SK-N-SH (cell line): ENCODE measurements at regions not wholly inside any gene's neighbourhood (a gene's known extent, or its start where the extent isn't known, plus 50 kb on each side); places are given as distances from the start of the nearest gene placed in this dataset.
A peak's percentile ranks its signal among the peaks of the same experiment; 100 is the strongest.

Experiments
- CTCF ChIA-PET: fragments of 300-600, 350-600 bp; formaldehyde crosslinking; extraction: SDS; loops from one replicate; lab custom pipeline; 2021; lab: Yijun Ruan, JAX
- POLR2A ChIA-PET: fragments of 350-600 bp; sonication (Branson Sonifier 250); formaldehyde crosslinking; extraction: SDS; loops from one replicate; lab custom pipeline; 2020; ENCODE audit warnings: antibody characterized with exemption, inconsistent platforms; lab: Yijun Ruan, JAX
- DNase-seq: peaks from one replicate; pipeline ENCODE4 v3.0.0; 2012
- H2AFZ ChIP-seq: fragments of 200-600 bp; sonication (generic); 2 replicates; pipeline ENCODE4 v1.8.1; 2016; ENCODE audit warnings: antibody characterized with exemption, mild to moderate bottlenecking, low read depth
- H3F3A ChIP-seq: fragments of 200-600 bp; sonication (generic); replicated peaks from 2 replicates; pipeline ENCODE3; 2016; ENCODE audit warnings: antibody characterized with exemption, mild to moderate bottlenecking; ENCODE audit not compliant: insufficient read depth
- H3K27ac ChIP-seq, 2 experiments: fragments of 200-500 bp in 1 of 2; fragments of 200-600 bp in 1 of 2; sonication (Bioruptor generic) in 1 of 2; sonication (generic), shearing (Covaris generic) in 1 of 2; 2 replicates each; pipeline versions ENCODE4 v1.5.1 to v1.6.1; 2014 to 2016; ENCODE audit warnings: low read depth in 2 of 2, inconsistent platforms in 1 of 2, low read length in 1 of 2, mild to moderate bottlenecking in 1 of 2, mixed read lengths in 1 of 2
- H3K27me3 ChIP-seq: fragments of 200-600 bp; sonication (generic), shearing (Covaris generic); 2 replicates; pipeline ENCODE4 v1.6.1; 2016; ENCODE audit warnings: mixed run types; ENCODE audit not compliant: insufficient read depth
- H3K36me3 ChIP-seq, 2 experiments: fragments of 200-500 bp in 1 of 2; fragments of 200-600 bp in 1 of 2; sonication (Bioruptor generic) in 1 of 2; sonication (generic) in 1 of 2; replicated peaks in 1 of 2; 2 replicates each; pipeline versions ENCODE3 to v1.5.1; 2014 to 2016; ENCODE audit warnings: low read length in 1 of 2, mild to moderate bottlenecking in 1 of 2; ENCODE audit not compliant: insufficient read depth in 2 of 2, control insufficient read depth in 1 of 2
- H3K4me1 ChIP-seq, 2 experiments: fragments of 200-500 bp in 1 of 2; fragments of 200-600 bp in 1 of 2; sonication (Bioruptor generic) in 1 of 2; sonication (generic), shearing (Covaris generic) in 1 of 2; 2 replicates each; pipeline versions ENCODE4 v1.5.1 to v1.6.1; 2014 to 2016; ENCODE audit warnings: low read depth in 1 of 2, low read length in 1 of 2, mixed run types in 1 of 2; ENCODE audit not compliant: insufficient read depth in 2 of 2, control insufficient read depth in 1 of 2
- H3K4me2 ChIP-seq: fragments of 200-600 bp; sonication (generic), shearing (Covaris generic); 2 replicates; pipeline ENCODE4 v1.6.1; 2017; ENCODE audit warnings: mixed run types
- H3K4me3 ChIP-seq, 2 experiments: fragments of 200-500 bp in 1 of 2; fragments of 200-600 bp in 1 of 2; sonication (Bioruptor generic) in 1 of 2; sonication (generic), shearing (Covaris generic) in 1 of 2; 2 replicates each; pipeline versions ENCODE4 v1.5.1 to v1.8.1; 2014 to 2016; ENCODE audit warnings: low read depth in 2 of 2, inconsistent platforms in 1 of 2, low read length in 1 of 2, mild to moderate bottlenecking in 1 of 2, mixed read lengths in 1 of 2, moderate library complexity in 1 of 2
- H3K79me2 ChIP-seq: fragments of 200-600 bp; sonication (generic); 2 replicates; pipeline ENCODE4 v1.8.1; 2017; ENCODE audit warnings: mild to moderate bottlenecking; ENCODE audit not compliant: insufficient read depth
- H3K9ac ChIP-seq: fragments of 200-600 bp; sonication (generic); 2 replicates; pipeline ENCODE4 v1.6.1; 2017; ENCODE audit warnings: mixed run types
- H3K9me2 ChIP-seq: fragments of 200-600 bp; sonication (generic); 2 replicates; pipeline ENCODE4 v1.6.1; 2017; ENCODE audit warnings: mixed run types
- H3K9me3 ChIP-seq: fragments of 200-600 bp; sonication (generic); 2 replicates; pipeline ENCODE4 v1.6.1; 2017; ENCODE audit warnings: mixed run types, mild to moderate bottlenecking, moderate library complexity
- H4K20me1 ChIP-seq: fragments of 200-600 bp; sonication (generic); 2 replicates; pipeline ENCODE4 v1.6.1; 2017; ENCODE audit warnings: mild to moderate bottlenecking, mixed run types; ENCODE audit not compliant: insufficient read depth
- EP300 ChIP-seq, 2 experiments: IDR thresholded peaks; 2 replicates each; pipeline versions ENCODE4 v1.4.0 to v1.6.1; 2012; ENCODE audit warnings: borderline replicate concordance in 1 of 2, low read depth in 1 of 2, low read length in 1 of 2
- EZH2phosphoT487 ChIP-seq: fragments of 200-600 bp; sonication (generic); IDR thresholded peaks from 2 replicates; pipeline ENCODE4 v1.6.1; 2017; ENCODE audit warnings: low read depth, mixed run types, mild to moderate bottlenecking, antibody characterized with exemption, moderate library complexity, borderline replicate concordance
- FOXJ3 ChIP-seq: sonication (generic); formaldehyde crosslinking; IDR thresholded peaks from 2 replicates; pipeline ENCODE4 v1.5.1; 2020; ENCODE audit warnings: mild to moderate bottlenecking, missing genetic modification reagents
- FOXM1 ChIP-seq: IDR thresholded peaks from 2 replicates; pipeline ENCODE4 v1.4.0; 2012; ENCODE audit warnings: low read depth, mild to moderate bottlenecking
- GABPA ChIP-seq: IDR thresholded peaks from 2 replicates; pipeline ENCODE4 v1.4.0; 2012; ENCODE audit warnings: low read depth, mild to moderate bottlenecking
- GATA2 ChIP-seq: sonication (generic); formaldehyde crosslinking; IDR thresholded peaks from 2 replicates; pipeline ENCODE4 v1.5.0; 2020; ENCODE audit warnings: mild to moderate bottlenecking, missing genetic modification reagents
- MEF2A ChIP-seq: IDR thresholded peaks from 2 replicates; pipeline ENCODE4 v1.4.0; 2012; ENCODE audit warnings: low read depth, borderline replicate concordance
- NFIC ChIP-seq: IDR thresholded peaks from 2 replicates; pipeline ENCODE4 v1.4.0; 2012; ENCODE audit warnings: borderline replicate concordance
- NRF1 ChIP-seq: IDR thresholded peaks from 2 replicates; pipeline ENCODE4 v1.6.1; 2012; ENCODE audit warnings: low read depth, mild to moderate bottlenecking, low read length
- RCOR1 ChIP-seq: fragments of 150-350 bp; IDR thresholded peaks from 2 replicates; pipeline ENCODE4 v1.6.1; 2017; ENCODE audit warnings: antibody characterized with exemption, low read length
- RFX5 ChIP-seq: IDR thresholded peaks from 2 replicates; pipeline ENCODE4 v1.6.1; 2012; ENCODE audit warnings: mild to moderate bottlenecking, improper control_type of control experiment, low read length
- SIN3A ChIP-seq: IDR thresholded peaks from 2 replicates; pipeline ENCODE4 v1.6.1; 2012; ENCODE audit warnings: low read depth, mild to moderate bottlenecking, low read length, moderate library complexity, borderline replicate concordance
- TCF12 ChIP-seq: IDR thresholded peaks from 2 replicates; pipeline ENCODE4 v1.4.0; 2012
- TEAD4 ChIP-seq: IDR thresholded peaks from 2 replicates; pipeline ENCODE4 v1.4.0; 2012; ENCODE audit warnings: mild to moderate bottlenecking, borderline replicate concordance; ENCODE audit not compliant: insufficient read depth
- WGBS: methylation state at CpG from one replicate; pipeline ENCODE4 v1.1.6; 2017; ENCODE audit warnings: low lambda C conversion rate; 5-methylcytosine and 5-hydroxymethylcytosine counted together
- TF ChIP-seq, protein P1 (sequence below): fragments of 150-350 bp; IDR thresholded peaks from 2 replicates; pipeline ENCODE4 v1.6.1; 2017; ENCODE audit warnings: antibody characterized with exemption, low read length, low read depth, borderline replicate concordance

DNA sequence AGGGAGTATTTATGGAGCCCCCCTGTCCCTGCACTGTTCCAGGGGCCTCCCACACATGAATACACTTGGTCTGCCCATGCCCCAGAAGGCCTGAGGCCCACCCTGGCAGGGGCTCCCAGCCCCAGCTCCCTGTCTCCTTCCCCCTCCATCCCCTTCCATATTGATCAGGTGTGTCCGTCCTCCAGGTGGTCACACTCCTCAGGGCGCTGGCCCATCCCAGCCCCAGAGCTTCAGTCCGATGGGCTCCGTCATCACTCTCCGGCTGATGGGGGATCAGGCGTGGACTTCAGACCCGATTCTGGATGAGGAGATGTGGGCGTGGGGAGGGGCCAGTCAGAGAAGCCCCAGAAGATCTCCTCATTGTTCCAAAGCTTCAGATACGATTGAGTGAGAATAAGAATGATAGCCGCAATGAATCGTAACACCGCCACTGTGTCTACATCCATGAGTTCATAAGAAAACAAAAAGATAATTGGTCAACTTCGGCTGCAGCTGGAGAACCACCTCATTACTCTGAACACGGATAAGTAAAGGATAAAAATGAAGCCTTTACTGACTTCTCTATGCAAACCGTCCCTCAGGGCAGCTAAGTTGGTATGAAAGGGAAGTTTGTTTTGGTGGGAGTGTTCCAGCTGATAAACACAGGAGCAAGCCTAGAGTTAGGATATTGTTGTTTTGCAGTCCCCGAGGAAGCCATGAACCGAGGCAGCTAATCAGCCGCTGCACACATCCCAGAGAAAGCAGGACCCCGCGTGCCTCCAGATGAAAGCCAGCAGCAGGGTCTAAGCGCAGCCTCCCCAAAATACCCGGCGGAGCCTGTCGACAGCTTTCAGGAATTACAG, 279.5 kb downstream of the NDUFA10 start:
- H3K4me1 ChIP-seq: peaks cover 0 to 6% of the 10 kb centered on the region in 2 experiments; a peak in 1 of 4 replicates

DNA sequence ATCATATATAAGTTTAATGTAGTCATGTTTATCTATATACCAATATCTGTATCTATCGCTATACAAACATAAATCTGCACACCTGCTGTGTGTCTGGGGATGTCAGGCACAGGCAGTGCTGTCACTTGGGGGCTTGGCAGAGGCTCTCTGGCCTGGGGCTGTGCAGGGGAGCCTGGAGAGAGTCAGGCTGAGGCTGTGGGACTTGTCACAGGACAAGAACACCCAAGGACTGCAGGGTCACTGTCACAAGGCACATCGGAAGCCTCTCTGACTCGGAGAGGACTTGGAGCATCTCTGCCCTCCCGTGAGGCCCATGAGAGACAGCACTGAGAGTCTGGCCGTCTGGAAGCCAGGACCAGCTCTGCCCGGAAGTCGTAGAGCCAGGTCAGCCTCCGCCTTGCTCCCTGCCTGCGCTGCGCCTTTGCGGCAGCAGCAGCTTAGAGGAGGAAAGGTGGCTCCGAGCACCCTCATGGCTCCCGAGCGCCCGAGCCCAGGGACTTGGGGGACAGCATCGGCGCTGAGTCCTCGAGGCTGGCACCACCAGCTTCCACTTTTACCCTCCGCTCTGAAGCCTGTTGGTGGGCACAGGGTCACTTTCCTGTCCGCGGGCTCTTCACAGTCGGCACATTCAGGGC, 280.3 kb downstream of the NDUFA10 start:
- DNase-seq: peak; percentile 62
- Histone ChIP-seq H3K4me2 (no peak overlapping the region), H3K9ac (no peak overlapping the region), H3F3A (no peaks in the 10 kb centered on the region), H3K4me3 (no peak overlapping the region), H3K27ac (no peak overlapping the region; a peak in 1 of 4 replicates), H3K9me3 (no peaks in the 10 kb centered on the region), H2AFZ (no peak overlapping the region), H3K4me1 (peaks cover 0 to 6% of the 10 kb centered on the region in 2 experiments; a peak in 1 of 4 replicates), H3K36me3 (no peaks in the 10 kb centered on the region), H3K79me2 (no peaks in the 10 kb centered on the region)
- ChIA-PET POLR2A (no interaction called here), CTCF (interaction anchor here (1.1 kb wide), 2 partner anchors 9 to 247 kb away, joined by 3 read pairs; no protein-coding TSS in a partner anchor)
- no peak for TF ChIP-seq RFX5
- no peak for TF ChIP-seq TCF12
- TF ChIP-seq GATA2 (CRISPR knock-in tag): peak; percentile 31; the same call in 1 of the 2 replicates
- TF ChIP-seq NRF1: no peak
- no peak for TF ChIP-seq EP300 (IDR thresholded peaks at IDR 0.05; ENCODE audit: borderline replicate concordance in 1 of 2, low read depth in 1 of 2, low read length in 1 of 2)
- TF ChIP-seq, all 33 proteins: peak for 1
- Histone ChIP-seq H3K27me3 (no peaks in the 10 kb centered on the region), H4K20me1 (no peaks in the 10 kb centered on the region), H3K9me2 (no peaks in the 10 kb centered on the region)
- WGBS: 72% methylated on average over 12 of the region's 22 CpGs

More for the DNA sequence above, 279.5 kb downstream of the NDUFA10 start:
- no peak for DNase-seq
- Histone ChIP-seq H3K4me2 (no peak overlapping the region), H4K20me1 (no peaks in the 10 kb centered on the region), H3K4me3 (no peak overlapping the region), H3K36me3 (no peaks in the 10 kb centered on the region), H2AFZ (no peak overlapping the region), H3K9me3 (no peaks in the 10 kb centered on the region), H3K27me3 (no peaks in the 10 kb centered on the region), H3K27ac (no peak overlapping the region), H3K9me2 (no peaks in the 10 kb centered on the region), H3K9ac (no peak overlapping the region), H3F3A (no peaks in the 10 kb centered on the region), H3K79me2 (no peaks in the 10 kb centered on the region)
- WGBS: 57% methylated on average over 24 of the region's 24 CpGs
- ChIA-PET CTCF (interaction anchor here (1.1 to 1.4 kb wide), 3 partner anchors 10 to 246 kb away, joined by 3 to 4 read pairs (median 3); no protein-coding TSS in a partner anchor), POLR2A (interaction anchor here (0.6 kb wide), 1 partner anchor 12 kb away, joined by 4 read pairs; no protein-coding TSS in a partner anchor)
- TF ChIP-seq, protein P1, sequence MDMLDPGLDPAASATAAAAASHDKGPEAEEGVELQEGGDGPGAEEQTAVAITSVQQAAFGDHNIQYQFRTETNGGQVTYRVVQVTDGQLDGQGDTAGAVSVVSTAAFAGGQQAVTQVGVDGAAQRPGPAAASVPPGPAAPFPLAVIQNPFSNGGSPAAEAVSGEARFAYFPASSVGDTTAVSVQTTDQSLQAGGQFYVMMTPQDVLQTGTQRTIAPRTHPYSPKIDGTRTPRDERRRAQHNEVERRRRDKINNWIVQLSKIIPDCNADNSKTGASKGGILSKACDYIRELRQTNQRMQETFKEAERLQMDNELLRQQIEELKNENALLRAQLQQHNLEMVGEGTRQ: no peak
- no peak for TF ChIP-seq FOXJ3 (CRISPR knock-in tag)
- no peak for TF ChIP-seq NFIC
- no peak for TF ChIP-seq NRF1
- no peak for TF ChIP-seq GATA2 (CRISPR knock-in tag)
- no peak for TF ChIP-seq TEAD4
- no peak for TF ChIP-seq MEF2A
- TF ChIP-seq EP300 (IDR thresholded peaks at IDR 0.05; ENCODE audit: borderline replicate concordance in 1 of 2, low read depth in 1 of 2, low read length in 1 of 2): no peak
- no peak for TF ChIP-seq GABPA
- no peak for TF ChIP-seq FOXM1
- no peak for TF ChIP-seq EZH2phosphoT487
- TF ChIP-seq RCOR1: no peak
- no peak for TF ChIP-seq SIN3A
